Aorta (tissue), 5 donors: ENCODE measurements at regions not wholly inside any gene's neighbourhood (a gene's known extent, or its start where the extent isn't known, plus 50 kb on each side); places are given as distances from the start of the nearest gene placed in this dataset.

Experiments
- ATAC-seq: fragments of 200-7000 bp; cut with Tn5 transposase; one replicate; pipeline ENCODE4 v1.9.1; 2022; ENCODE audit warnings: moderate library complexity; ENCODE audit not compliant: low FRiP score
- DNase-seq, 2 donors: peaks; one replicate each; pipeline ENCODE4 v3.0.0-alpha.2; 2020
- H3K27ac ChIP-seq, 2 donors: one replicate each; pipeline ENCODE4 v1.5.1; 2013; ENCODE audit warnings: low read length in 2 of 2, mild to moderate bottlenecking in 2 of 2, moderate library complexity in 2 of 2, control low read depth in 1 of 2, inconsistent platforms in 1 of 2, low read depth in 1 of 2
- H3K27me3 ChIP-seq, 2 donors: one replicate each; pipeline ENCODE4 v1.6.1; 2013; ENCODE audit warnings: control low read depth in 1 of 2, low read length in 1 of 2, mild to moderate bottlenecking in 1 of 2, moderate library complexity in 1 of 2; ENCODE audit not compliant: insufficient read depth in 2 of 2, control insufficient read depth in 1 of 2
- H3K36me3 ChIP-seq, 2 donors: one replicate each; pipeline ENCODE4 v1.6.1; 2013; ENCODE audit warnings: control low read depth in 1 of 2, low read length in 1 of 2, mild to moderate bottlenecking in 1 of 2; ENCODE audit not compliant: insufficient read depth in 2 of 2, control insufficient read depth in 1 of 2
- H3K4me1 ChIP-seq, 2 donors: one replicate each; pipeline ENCODE4 v1.6.1; 2013; ENCODE audit warnings: low read length in 2 of 2, control low read depth in 1 of 2, mild to moderate bottlenecking in 1 of 2, moderate library complexity in 1 of 2; ENCODE audit not compliant: insufficient read depth in 2 of 2, control insufficient read depth in 1 of 2
- H3K4me3 ChIP-seq, 2 donors: one replicate each; pipeline ENCODE4 v1.5.1; 2013; ENCODE audit warnings: low read length in 2 of 2, control low read depth in 1 of 2, mild to moderate bottlenecking in 1 of 2
- H3K9me3 ChIP-seq: one replicate; pipeline ENCODE4 v1.6.1; 2013; ENCODE audit warnings: mild to moderate bottlenecking, low read length; ENCODE audit not compliant: control insufficient read depth
- WGBS, 2 donors: extraction: QIAGEN DNeasy Blood & Tissue Kit; methylation state at CpG; one replicate each; pipeline ENCODE4 v1.1.7; 2013; 5-methylcytosine and 5-hydroxymethylcytosine counted together
- intact Hi-C, 2 donors: fragments of 100-400 bp; cut with DNase I; formaldehyde crosslinking; loops; one replicate each; pipeline versions ENCODE4 v1.14.2 to v1.15.0; 2022
- donor health status: healthy with polysubstance abuse.
- donor health status: Bipolar disorder and iron deficiency.
- donor health status: DM: no; HTN: no; CAD: no.
- donor health status: DM: no; HTN: no; CAD: no.
- donor health status: DM: yes; HTN: yes; CAD: no.

DNA sequence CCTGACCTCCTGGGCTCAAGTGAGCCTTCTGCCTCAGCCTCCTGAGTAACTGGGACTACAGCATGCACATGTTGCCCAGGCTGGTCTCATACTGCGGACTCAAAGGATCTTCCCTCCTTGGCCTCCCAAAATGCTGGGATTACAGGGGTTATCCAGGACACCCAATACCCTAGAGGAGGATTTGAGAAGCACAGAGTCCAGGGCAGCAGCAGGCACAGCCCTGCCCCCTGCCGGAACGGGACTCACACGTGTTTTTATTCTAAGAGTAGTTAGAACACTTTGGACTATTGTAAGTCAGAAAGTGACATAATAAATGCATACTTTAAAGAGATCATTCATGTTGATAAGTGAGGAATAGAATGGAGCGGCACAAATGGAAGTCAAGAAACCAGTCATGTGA is 80.2 kb downstream of the C6orf118 start:
- 75 to 76% methylated on average over 5 of the region's 5 CpGs for WGBS, 2 donors
- Histone ChIP-seq H3K27ac (no peak overlapping the region), H3K27me3 (no peaks in the 10 kb centered on the region)

DNA sequence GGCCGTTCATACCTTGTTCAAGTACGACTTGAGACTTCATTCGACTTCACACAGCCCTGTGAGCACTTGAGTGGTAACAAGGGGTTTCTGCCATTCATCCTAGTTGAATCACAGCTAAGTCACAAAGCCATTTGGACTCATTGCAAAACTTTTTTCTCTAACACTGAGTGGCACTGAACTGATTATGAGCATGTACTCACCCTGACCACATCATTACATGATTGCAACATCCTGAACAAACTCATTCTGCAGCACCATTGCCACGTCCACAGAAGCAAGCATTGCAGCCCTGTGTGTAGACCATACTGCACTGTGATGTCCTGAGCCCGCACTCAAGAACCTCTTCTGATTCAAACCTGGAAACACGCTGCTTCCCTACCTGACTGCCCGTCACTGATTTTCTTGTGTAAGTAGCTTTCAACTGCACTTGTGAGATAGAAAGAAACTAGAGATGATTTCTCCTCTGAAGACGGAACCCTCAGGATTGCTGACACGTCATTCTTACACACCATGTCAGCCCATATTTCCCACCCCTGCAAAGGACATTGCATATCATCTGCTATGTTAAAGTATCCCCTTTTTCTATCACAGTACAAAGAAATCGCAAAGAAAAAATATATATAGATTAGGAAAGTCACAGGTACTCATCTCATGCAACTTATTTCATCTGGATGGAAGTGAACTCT is 81.6 kb downstream of the C6orf118 start:
- Histone ChIP-seq H3K36me3 (no peaks in the 10 kb centered on the region), H3K27ac (no peak overlapping the region), H3K4me3 (no peak overlapping the region), H3K9me3 (peaks cover 2% of the 10 kb centered on the region), H3K4me1 (no peaks in the 10 kb centered on the region), H3K27me3 (no peaks in the 10 kb centered on the region)
- DNase-seq (no peak), ATAC-seq (no peak)
- 84% methylated on average over 10 of the region's 10 CpGs for WGBS, 2 donors
- intact Hi-C loops, result no loop called here

More for the DNA sequence above, 80.2 kb downstream of the C6orf118 start:
- intact Hi-C loops, result no loop called here
- H3K36me3 ChIP-seq, result no peaks in the 10 kb centered on the region
- H3K4me3 ChIP-seq, result no peak overlapping the region
- H3K4me1 ChIP-seq, result no peaks in the 10 kb centered on the region
- DNase-seq (no peak), ATAC-seq (no peak)
- peaks cover 1% of the 10 kb centered on the region for H3K9me3 ChIP-seq

DNA sequence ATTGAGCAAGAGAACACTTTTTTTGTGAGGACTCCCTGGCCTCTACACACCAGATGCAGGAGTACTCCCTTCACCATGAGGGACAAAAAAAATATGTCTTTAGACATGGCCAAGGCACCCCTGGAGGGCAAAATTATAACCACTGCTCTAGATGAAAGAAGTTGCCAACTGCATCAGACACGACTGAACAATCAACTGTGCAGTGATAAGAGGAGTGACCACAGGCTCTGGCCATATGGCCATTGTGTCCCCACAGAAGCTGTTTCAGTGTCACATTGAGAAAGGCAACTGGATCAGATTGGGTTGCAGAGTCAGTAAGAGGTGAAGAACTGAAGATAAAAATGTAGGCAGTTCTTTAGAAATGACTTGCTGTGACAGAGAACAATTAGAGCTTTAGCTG is 85.7 kb downstream of the C6orf118 start:
- 30 to 35% methylated on average over 1 of the region's 1 CpG for WGBS, 2 donors
- H3K27ac ChIP-seq, result no peak overlapping the region
- H3K9me3 ChIP-seq, result peaks cover 3% of the 10 kb centered on the region
- no peaks in the 10 kb centered on the region for H3K4me1 ChIP-seq
- DNase-seq, result no peak
- no peaks in the 10 kb centered on the region for H3K36me3 ChIP-seq
- intact Hi-C loops, result no loop called here
- H3K4me3 ChIP-seq, result no peak overlapping the region
- ATAC-seq, result no peak
- no peaks in the 10 kb centered on the region for H3K27me3 ChIP-seq

DNA sequence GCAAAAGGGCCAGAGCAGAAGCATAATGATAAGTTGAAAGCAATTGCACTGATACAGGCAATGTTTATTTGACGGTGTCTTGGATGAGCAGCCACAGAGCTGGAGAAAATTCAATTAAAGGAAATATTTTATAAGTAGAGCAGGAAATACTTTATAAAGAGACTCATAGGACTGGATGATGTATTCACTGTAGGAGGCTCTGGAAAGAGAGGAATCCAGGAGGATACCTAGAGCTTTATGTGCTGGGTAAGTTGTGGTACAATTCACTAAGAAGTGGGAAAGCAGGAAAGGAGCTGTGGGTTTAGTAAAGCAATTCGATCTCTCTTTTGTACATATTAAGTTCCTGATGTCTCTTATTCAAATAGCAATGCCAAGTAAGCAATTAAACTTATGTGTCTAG is 86.3 kb downstream of the C6orf118 start:
- Histone ChIP-seq H3K27me3 (no peaks in the 10 kb centered on the region), H3K4me3 (no peak overlapping the region), H3K27ac (no peak overlapping the region), H3K9me3 (peaks cover 3% of the 10 kb centered on the region), H3K4me1 (no peaks in the 10 kb centered on the region), H3K36me3 (no peaks in the 10 kb centered on the region)
- WGBS, 2 donors, result 83 to 85% methylated on average over 2 of the region's 2 CpGs
- intact Hi-C loops, result no loop called here
- ATAC-seq (no peak), DNase-seq (no peak)

DNA sequence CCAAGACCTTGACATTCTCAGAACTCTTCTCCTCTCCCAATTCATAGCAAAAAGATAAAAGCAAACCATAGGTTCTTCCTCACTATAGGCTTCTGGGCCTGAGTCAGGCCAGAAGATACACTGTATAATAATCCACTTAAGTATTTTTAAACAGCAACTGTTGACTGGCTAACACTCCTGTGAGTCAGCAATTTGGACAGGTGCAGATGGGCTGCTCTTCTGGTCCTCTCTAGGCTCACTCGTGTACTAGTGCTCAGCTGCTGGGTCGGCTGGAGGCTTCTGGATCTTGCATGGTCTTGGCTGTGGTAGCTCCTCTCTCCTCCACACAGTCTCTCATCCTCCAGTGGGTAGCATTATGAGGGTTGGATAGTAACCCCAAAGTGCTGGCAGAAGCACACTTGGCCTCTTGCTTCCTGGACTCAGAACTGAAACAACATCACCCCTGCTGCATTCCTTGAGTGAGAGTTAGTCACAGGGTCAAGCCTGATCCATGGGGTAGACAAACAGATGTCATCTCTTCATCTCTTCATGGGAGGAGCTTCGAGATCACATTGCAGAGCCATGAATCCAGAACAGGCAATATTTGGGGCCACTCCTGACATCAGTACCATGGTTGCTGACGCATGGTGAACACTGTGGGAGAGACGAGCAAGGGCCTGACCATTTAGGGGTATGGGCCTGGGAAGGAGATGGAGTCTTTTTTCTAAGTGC is 86.9 kb downstream of the C6orf118 start:
- 79 to 91% methylated on average over 5 of the region's 5 CpGs for WGBS, 2 donors
- no peak for ATAC-seq
- Histone ChIP-seq H3K27ac (no peak overlapping the region), H3K9me3 (peaks cover 3% of the 10 kb centered on the region), H3K36me3 (no peaks in the 10 kb centered on the region), H3K4me1 (no peaks in the 10 kb centered on the region), H3K4me3 (no peak overlapping the region), H3K27me3 (no peaks in the 10 kb centered on the region)
- intact Hi-C loops, result no loop called here
- DNase-seq, result no peak

DNA sequence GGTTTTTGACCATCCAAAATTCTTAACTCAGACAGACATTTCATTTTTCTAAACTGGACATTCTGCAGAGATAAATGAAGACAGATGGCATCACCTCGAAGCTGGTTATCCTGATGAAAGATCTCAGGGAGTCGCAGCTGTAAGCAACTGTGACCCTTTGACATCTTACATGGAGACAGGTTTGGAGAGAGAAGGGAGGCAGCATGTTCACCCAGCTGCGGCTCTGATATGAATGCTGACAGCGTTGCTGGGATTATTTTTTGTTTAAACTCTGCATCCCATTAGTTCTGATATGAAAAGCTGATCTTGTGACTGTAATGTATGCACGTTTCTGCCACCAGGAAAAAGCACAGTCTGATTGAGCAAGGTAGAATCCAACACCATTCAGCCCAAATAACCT is 89.4 kb downstream of the C6orf118 start:
- ATAC-seq (no peak), DNase-seq (no peak)
- 10 to 14% methylated on average over 5 of the region's 5 CpGs for WGBS, 2 donors
- H3K27ac ChIP-seq, result no peak overlapping the region
- peaks cover 2% of the 10 kb centered on the region for H3K9me3 ChIP-seq
- H3K27me3 ChIP-seq, result no peaks in the 10 kb centered on the region
- no peaks in the 10 kb centered on the region for H3K4me1 ChIP-seq
- intact Hi-C loops, result no loop called here
- no peak overlapping the region for H3K4me3 ChIP-seq
- H3K36me3 ChIP-seq, result no peaks in the 10 kb centered on the region

DNA sequence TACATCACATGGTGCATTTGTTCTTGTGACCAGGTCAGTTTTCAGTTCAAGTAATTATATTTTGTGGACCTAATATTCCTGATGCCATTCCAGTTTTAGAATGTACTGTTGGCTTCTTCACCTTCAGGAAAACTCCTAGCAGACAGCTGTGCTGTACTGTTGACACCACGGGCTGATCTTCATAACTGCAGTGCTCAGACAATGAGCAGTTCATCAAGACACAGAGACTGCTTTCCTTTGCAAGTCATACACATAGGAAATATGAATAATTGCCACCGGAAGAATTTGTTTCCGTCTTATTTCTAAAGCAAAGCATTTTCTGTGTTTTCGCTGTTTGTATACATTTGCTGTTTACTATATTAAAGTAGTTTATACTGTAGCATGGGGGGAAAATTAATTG is 89.8 kb downstream of the C6orf118 start:
- H3K4me1 ChIP-seq, result no peaks in the 10 kb centered on the region
- no peaks in the 10 kb centered on the region for H3K36me3 ChIP-seq
- ATAC-seq (no peak), DNase-seq (no peak)
- no peak overlapping the region for H3K4me3 ChIP-seq
- peaks cover 2% of the 10 kb centered on the region for H3K9me3 ChIP-seq
- WGBS, 2 donors, result 52 to 59% methylated on average over 4 of the region's 4 CpGs
- no peaks in the 10 kb centered on the region for H3K27me3 ChIP-seq
- no peak overlapping the region for H3K27ac ChIP-seq
- intact Hi-C loops, result no loop called here

DNA sequence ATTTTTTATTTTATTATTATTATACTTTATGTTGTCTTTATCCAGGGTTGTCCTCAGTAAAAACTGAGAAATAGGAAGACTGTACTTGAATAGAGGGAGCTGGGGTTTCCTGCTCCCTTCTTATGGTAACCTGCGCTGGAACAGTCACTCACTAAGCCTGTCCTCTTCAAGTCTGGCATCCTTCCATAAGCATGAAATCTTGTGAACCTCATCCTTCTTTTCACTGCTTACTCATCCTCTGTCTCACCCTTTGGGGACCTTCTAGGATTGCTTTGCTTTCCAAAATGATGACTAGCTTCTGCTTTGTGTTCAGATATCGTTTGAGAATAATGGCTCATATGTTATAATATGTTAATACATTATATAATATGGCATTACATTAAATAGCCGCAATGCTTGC is 90.6 kb downstream of the C6orf118 start:
- WGBS, 2 donors, result 28 to 36% methylated on average over 3 of the region's 3 CpGs

DNA sequence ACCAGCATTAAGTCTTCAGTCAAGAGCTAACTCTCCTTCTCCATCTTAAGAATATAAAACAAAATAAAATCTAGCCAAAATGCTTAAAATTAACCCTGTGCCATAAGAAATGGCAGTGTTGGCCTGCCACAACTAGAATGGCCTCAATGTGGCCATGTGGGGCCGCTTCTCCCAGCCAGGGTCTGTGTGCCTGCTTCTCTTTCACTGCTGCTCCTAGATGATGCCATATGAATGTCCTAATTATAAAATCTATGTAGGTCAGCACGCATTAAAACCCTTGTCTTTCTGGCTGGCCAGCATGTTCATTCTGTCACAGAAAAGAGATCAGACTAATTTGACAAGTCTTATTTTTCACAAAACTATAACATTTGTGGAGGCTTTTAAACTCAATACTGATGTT is 102.6 kb downstream of the C6orf118 start:
- DNase-seq, result no peak
- H3K27me3 ChIP-seq, result no peaks in the 10 kb centered on the region
- H3K36me3 ChIP-seq, result no peaks in the 10 kb centered on the region
- no peaks in the 10 kb centered on the region for H3K4me1 ChIP-seq
- no peak for ATAC-seq
- H3K4me3 ChIP-seq, result no peak overlapping the region
- H3K27ac ChIP-seq, result no peak overlapping the region
- intact Hi-C loops, result no loop called here
- WGBS, 2 donors, result 77 to 88% methylated on average over 2 of the region's 2 CpGs
- H3K9me3 ChIP-seq, result no peaks in the 10 kb centered on the region

More for the DNA sequence above, 90.6 kb downstream of the C6orf118 start:
- Histone ChIP-seq H3K4me1 (no peaks in the 10 kb centered on the region), H3K4me3 (no peak overlapping the region), H3K27ac (no peak overlapping the region), H3K27me3 (no peaks in the 10 kb centered on the region), H3K9me3 (peaks cover 2% of the 10 kb centered on the region), H3K36me3 (no peaks in the 10 kb centered on the region)
- intact Hi-C loops, result no loop called here
- no peak for ATAC-seq
- no peak for DNase-seq
